HG02623 (cell line): ENCODE measurements at regions not wholly inside any gene's neighbourhood (a gene's known extent, or its start where the extent isn't known, plus 50 kb on each side); places are given as distances from the start of the nearest gene placed in this dataset.
"Not testable (repeated sequence)": the region's sequence is repeated elsewhere in the genome, so short reads cannot be mapped to it uniquely, and the experiment has no call there.

Source experiments
- ATAC-seq: cut with Tn5 transposase; IDR thresholded peaks from one replicate; pipeline ENCODE4 v1.9.1; 2021; ENCODE audit warnings: moderate library complexity; ENCODE audit not compliant: unreplicated experiment

GRCh38 chr6:81145506-81145905 lies 607.0 kb downstream of the TENT5A start:
- no peak for ATAC-seq

- no peak for ATAC-seq
These were observed 608.1 kb downstream of the TENT5A start for GRCh38 chr6:81144346-81144745.

DNA sequence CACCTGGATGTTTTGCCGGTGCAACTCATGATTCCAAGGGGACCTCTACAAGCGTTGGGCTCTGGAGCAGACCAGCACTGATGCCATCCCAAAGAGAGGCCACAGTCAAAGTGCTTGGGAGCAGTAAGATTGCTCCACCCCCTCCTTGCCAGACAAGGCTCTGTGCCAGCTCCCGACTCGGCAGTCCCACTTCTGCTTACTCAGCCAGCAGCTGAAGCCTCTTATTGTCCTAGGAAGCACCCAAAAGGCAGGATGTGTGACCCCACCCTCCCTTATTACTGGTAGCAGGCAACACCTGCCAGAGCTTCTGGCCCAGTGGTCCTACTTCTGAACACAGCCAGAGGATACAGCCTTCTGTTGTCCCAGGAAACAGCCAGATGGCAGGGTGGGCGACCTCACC lies 614.2 kb downstream of the TENT5A start:
- ATAC-seq = no peak

DNA sequence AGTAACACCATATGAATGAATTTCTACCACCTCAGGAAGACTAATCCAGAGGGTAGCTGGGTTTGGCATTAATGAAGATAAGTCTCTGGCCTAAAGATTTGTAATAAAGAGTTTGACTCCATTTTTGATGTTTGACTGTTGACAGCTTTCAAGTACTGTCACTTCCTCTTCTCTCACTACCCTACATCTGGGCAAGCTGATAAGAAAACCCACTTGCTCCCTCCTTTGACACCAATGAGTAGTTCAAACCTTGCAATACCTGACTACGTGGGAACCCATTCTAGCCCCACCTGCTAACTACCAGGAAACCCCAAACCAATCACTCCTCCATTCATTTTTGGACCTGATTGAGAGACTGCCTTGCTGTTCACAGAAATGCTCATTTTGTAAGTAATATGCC lies 621.5 kb downstream of the TENT5A start:
- ATAC-seq = no peak

DNA sequence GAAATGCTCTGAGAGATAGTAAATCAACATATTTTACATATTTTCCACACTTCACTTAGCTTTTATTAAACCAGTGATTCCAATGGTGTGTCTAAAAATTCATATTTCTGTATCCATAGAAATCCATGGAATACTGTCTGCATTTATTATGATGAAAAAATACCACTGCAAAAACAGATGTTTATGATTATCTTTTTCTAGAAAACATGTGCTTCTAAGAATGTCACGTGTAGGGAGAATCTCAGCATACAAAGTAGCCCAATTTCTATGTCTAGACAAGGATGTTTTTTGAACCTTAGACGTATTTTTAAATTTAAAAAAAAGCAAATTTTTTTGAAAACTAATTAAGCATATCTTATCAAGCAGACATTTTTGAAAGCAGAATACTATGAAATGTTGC lies 622.4 kb downstream of the TENT5A start:
- ATAC-seq = no peak

GRCh38 chr6:81128671-81129070 lies 623.8 kb downstream of the TENT5A start:
- ATAC-seq = no peak

GRCh38 chr6:81126150-81126549 lies 626.3 kb downstream of the TENT5A start:
- ATAC-seq = no peak

GRCh38 chr6:81120280-81120679 lies 632.2 kb downstream of the TENT5A start:
- no peak for ATAC-seq

- no peak for ATAC-seq
These were observed 646.5 kb downstream of the TENT5A start for GRCh38 chr6:81105998-81106397.

DNA sequence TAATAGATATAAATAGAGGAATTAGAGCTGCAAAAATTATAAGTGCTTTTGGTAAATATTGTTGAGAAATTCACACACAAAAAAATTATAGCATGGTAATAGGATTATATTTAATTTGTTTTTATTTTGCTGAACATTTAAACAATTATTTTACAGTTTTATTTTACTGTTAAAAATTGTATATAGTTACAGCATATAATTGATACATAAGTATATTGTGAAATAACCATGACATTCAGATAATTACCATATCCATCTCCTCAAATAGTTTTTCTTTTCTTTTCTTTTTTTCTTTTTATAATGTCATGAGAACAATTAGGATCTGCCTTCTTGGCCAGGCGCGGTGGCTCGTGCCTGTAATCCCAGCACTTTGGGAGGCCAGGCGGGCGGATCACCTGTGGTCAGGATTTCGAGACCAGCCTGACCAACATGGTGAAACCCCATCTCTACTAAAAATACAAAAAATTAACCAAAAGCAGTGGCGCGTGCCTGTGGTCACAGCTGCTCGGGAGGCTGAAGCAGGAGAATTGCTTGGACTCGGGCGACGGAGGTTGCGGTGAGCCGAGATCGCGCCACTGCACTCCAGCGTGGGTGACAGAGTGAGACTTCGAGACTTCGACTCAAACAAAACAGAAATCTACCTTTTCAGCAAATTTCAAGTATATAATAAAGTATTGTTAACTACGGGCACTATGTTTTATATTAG lies 654.2 kb downstream of the TENT5A start:
- ATAC-seq = no peak

DNA sequence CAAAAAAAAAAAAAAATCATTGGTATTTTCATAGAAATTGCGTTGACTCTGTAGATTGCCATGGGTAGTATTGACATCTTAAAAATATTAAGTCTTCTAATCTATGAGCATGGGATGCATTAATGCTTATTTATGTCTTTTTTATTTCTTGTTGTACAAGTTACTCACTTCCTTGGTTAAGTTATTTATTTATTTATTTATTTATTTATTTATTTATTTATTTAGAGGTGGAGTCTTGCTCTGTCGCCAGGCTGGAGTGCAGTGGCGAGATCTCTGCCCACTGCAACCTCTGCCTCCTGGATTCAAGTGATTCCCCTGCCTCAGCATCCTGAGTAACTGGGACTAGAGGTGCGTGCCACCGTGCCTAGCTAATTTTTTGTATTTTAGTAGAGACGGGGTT lies 656.0 kb downstream of the TENT5A start:
- ATAC-seq = not testable (repeated sequence)

DNA sequence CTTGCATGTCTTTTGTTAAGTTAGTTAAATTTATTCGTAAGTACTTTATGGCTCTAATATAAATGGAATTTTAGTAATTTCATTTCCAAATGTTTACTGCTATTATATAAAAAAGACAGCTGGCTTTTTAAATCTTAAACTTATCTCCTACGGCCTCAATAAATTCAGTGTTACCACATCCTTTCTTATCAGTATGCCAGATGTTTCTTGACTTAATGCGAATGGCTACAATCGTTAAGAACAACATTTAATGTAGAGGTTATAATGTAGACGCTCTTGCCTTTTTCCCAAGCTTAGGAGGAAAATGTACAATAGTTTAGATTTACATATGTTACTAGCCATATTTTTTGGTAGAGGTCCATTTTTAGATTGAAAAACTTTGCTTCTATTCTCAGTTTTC lies 659.4 kb downstream of the TENT5A start:
- ATAC-seq = no peak

GRCh38 chr6:81088145-81088544 lies 664.3 kb downstream of the TENT5A start:
- no peak for ATAC-seq

DNA sequence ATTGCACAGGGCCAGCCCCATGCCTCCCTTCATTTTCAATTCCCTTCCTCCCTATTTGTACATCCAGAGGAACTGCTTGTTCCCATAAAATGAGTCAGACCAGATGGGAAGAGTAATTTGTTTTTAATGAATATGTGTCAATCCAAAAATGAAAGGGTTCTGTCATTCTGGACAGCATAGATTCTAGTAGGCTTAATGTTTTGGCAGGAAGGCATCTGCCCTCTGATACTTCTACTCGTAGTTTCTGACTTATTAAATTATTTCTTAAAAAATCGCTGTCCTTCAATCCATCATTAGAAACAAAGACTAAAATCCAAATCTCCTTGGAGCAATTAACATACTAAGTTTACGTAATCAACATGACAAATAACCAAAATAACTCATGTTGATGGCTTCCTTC lies 665.5 kb downstream of the TENT5A start:
- no peak for ATAC-seq

GRCh38 chr6:81085431-81085790 lies 667.1 kb downstream of the TENT5A start:
- no peak for ATAC-seq

DNA sequence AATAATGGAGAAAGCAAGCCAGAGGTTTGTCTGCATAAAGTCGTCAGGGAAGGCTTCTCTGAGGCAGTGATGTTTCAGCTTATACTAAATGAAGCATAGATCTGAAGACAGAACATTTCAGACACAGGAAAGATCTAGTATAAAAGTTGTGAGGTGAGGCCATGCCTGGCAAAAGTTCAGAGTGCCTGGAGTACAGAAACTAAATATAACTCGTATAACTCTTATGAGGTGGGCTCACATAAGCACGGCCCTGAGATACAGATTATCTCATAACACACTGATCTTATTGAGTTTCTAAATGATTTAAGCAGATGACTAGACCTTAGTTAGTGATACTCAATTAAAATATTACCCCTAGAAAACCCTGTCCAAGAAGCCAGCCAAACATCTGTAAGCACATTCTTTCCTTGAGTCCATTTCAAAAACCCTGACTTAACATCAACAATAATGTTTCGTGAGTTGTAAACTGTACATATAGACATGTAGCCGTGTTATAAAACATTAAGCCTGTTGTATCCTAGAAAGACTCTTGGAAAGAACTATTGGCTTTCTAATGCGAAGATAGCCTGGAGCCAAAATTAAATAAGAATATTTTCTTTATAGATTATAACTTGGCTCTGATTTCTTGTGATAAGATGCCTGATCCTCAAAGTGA lies 667.6 kb downstream of the TENT5A start:
- no peak for ATAC-seq

DNA sequence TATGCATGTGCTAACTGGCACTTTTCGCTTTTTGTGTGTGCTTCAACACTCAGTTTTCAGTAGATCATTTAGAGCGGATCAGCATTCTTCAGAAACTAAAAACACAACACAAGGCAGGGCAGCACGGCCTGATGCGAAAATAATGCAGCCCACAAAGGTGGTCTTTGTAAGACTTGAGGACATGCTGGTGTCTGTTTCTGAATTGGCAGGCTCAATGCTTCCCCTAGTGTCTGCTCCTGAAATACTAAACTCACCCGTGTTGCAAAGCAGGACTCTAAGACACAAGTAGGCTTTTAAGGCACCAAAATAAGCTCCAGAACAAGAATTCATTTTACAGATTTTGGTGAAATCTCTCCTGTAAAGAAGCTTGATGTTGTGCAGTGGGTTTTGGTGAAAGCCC lies 676.5 kb downstream of the TENT5A start:
- ATAC-seq = no peak

DNA sequence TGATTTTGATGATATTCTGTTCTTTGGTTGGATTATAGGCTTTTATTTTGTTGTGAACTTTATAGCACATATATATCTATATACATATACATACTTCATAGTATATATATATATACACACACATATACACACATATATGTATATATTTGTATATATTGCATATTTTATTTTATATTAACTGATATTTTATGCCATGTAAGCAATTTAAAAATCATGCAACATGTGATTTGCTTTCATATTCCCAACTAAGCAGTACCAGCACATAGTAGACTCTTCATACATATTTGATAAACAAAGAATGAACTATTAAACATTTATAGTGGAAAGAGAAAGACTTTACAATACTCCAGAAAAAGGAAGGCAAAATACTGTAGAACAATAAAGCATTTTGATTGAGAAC lies 679.2 kb downstream of the TENT5A start:
- ATAC-seq = no peak

DNA sequence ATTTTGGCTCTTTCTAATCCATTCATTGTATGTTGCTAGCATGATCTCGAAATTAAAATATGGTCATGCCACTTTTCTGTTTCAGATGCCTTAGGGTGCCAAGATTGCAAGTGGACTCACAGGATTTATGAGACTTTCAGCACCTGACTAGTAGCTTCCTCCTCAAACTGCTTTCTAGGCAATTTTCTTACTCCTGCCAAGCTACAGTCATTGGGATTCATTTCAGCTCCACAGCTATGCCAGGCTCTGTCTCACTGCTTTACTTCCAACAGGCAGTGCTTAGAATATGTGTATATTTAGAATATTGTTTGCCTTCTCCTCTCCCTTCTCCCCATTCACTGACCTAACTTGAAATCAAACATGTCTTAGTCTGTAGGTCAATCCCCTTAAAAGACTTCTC lies 681.4 kb downstream of the TENT5A start:
- ATAC-seq = no peak

- no peak for ATAC-seq
These were observed 685.4 kb downstream of the TENT5A start for GRCh38 chr6:81067057-81067456.

GRCh38 chr6:81063891-81064290 lies 688.6 kb downstream of the TENT5A start:
- ATAC-seq = no peak

DNA sequence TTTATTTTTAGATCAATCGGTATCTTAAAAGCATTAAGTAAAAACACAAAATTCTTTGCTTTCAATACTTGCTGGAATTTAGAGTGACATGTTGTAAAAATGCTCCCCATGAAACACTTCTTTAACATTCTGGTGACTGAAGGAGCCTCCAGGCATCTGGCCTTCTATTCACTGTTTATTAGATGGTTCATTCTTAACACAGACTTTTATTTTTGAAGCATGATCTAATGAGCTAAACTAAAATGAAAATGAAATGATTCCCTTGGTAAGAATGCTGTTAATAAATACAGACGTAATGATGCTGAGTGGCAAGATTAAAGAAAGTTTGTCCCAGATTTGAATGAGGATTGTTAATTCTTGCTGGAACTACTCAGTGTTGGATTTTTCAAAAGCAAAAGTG lies 698.4 kb downstream of the TENT5A start:
- no peak for ATAC-seq

GRCh38 chr6:81051952-81052351 lies 700.5 kb downstream of the TENT5A start:
- ATAC-seq = no peak
